ENCODE measurements at regions not wholly inside any gene's neighbourhood (a gene's known extent, or its start where the extent isn't known, plus 50 kb on each side); places are given as distances from the start of the nearest gene placed in this dataset.
"Not testable (repeated sequence)": the region's sequence is repeated elsewhere in the genome, so short reads cannot be mapped to it uniquely, and the experiment has no call there.

- intact Hi-C loops (cut with DNase I): no loop called here
- DNase-seq (no peak), ATAC-seq (ENCODE audit: poor library complexity) (no peak)
These were observed 231.3 kb downstream of the HAPSTR1 start for GRCh38 chr16:9322769-9323168.

GRCh38 chr16:9323170-9323569 is 231.7 kb downstream of the HAPSTR1 start:
- DNase-seq: no peak
- intact Hi-C loops (cut with DNase I): no loop called here
- ATAC-seq (ENCODE audit: poor library complexity): no peak

- DNase-seq: no peak
- ATAC-seq (ENCODE audit: poor library complexity): no peak
- intact Hi-C loops (cut with DNase I): no loop called here
These were observed 235.8 kb downstream of the HAPSTR1 start for GRCh38 chr16:9327253-9327652.

- intact Hi-C loops (cut with DNase I): no loop called here
- ATAC-seq (ENCODE audit: poor library complexity): no peak
- DNase-seq: no peak
These were observed 237.0 kb downstream of the HAPSTR1 start for GRCh38 chr16:9328411-9328810.

GRCh38 chr16:9330095-9330494 is 238.7 kb downstream of the HAPSTR1 start:
- intact Hi-C loops (cut with DNase I): no loop called here
- DNase-seq (no peak), ATAC-seq (ENCODE audit: poor library complexity) (no peak)

- intact Hi-C loops (cut with DNase I): no loop called here
- no peak for ATAC-seq (ENCODE audit: poor library complexity)
These were observed 240.1 kb downstream of the HAPSTR1 start for GRCh38 chr16:9331503-9331902.

GRCh38 chr16:9332574-9333148 is 241.2 kb downstream of the HAPSTR1 start:
- ATAC-seq (ENCODE audit: poor library complexity): no peak
- intact Hi-C loops (cut with DNase I): no loop called here
- no peak for DNase-seq

More at GRCh38 chr16:9331503-9331902, 240.1 kb downstream of the HAPSTR1 start:
- no peak for DNase-seq

- intact Hi-C loops (cut with DNase I): no loop called here
- DNase-seq (no peak), ATAC-seq (ENCODE audit: poor library complexity) (no peak)
These were observed 242.0 kb downstream of the HAPSTR1 start for GRCh38 chr16:9333469-9333868.

GRCh38 chr16:9334103-9334502 is 242.7 kb downstream of the HAPSTR1 start:
- DNase-seq (no peak), ATAC-seq (ENCODE audit: poor library complexity) (no peak)
- intact Hi-C loops (cut with DNase I): no loop called here

- no peak for DNase-seq
- intact Hi-C loops (cut with DNase I): no loop called here
- ATAC-seq (ENCODE audit: poor library complexity): peak; percentile 46
These were observed 246.0 kb downstream of the HAPSTR1 start for GRCh38 chr16:9337308-9338032.

- DNase-seq (no peak), ATAC-seq (ENCODE audit: poor library complexity) (peak; percentile 75)
- intact Hi-C loops (cut with DNase I): no loop called here
These were observed 246.6 kb downstream of the HAPSTR1 start for GRCh38 chr16:9338068-9338467.

GRCh38 chr16:9338510-9338909 is 247.1 kb downstream of the HAPSTR1 start:
- DNase-seq: no peak
- intact Hi-C loops (cut with DNase I): no loop called here
- no peak for ATAC-seq (ENCODE audit: poor library complexity)

GRCh38 chr16:9340526-9341256 is 249.2 kb downstream of the HAPSTR1 start:
- DNase-seq (no peak), ATAC-seq (ENCODE audit: poor library complexity) (no peak)
- intact Hi-C loops (cut with DNase I): no loop called here

- ATAC-seq (ENCODE audit: poor library complexity): no peak
- DNase-seq: no peak
- intact Hi-C loops (cut with DNase I): no loop called here
These were observed 251.8 kb downstream of the HAPSTR1 start for GRCh38 chr16:9343276-9343675.

GRCh38 chr16:9344508-9344907 is 253.1 kb downstream of the HAPSTR1 start:
- ATAC-seq (ENCODE audit: poor library complexity): no peak
- no peak for DNase-seq
- intact Hi-C loops (cut with DNase I): no loop called here

- intact Hi-C loops (cut with DNase I): no loop called here
- ATAC-seq (ENCODE audit: poor library complexity) (no peak), DNase-seq (no peak)
These were observed 253.6 kb downstream of the HAPSTR1 start for GRCh38 chr16:9345046-9345445.

GRCh38 chr16:9345880-9346279 is 254.4 kb downstream of the HAPSTR1 start:
- DNase-seq (no peak), ATAC-seq (ENCODE audit: poor library complexity) (no peak)
- intact Hi-C loops (cut with DNase I): no loop called here

- ATAC-seq (ENCODE audit: poor library complexity) (no peak), DNase-seq (no peak)
- intact Hi-C loops (cut with DNase I): no loop called here
These were observed 257.5 kb downstream of the HAPSTR1 start for GRCh38 chr16:9348912-9349311.

- ATAC-seq (ENCODE audit: poor library complexity); intact Hi-C loops (cut with DNase I); DNase-seq: not testable (repeated sequence)
These were observed 258.0 kb downstream of the HAPSTR1 start for GRCh38 chr16:9349373-9349960.
